NT2/D1 (cell line): ENCODE measurements at regions not wholly inside any gene's neighbourhood (a gene's known extent, or its start where the extent isn't known, plus 50 kb on each side); places are given as distances from the start of the nearest gene placed in this dataset.

ENCODE experiments used
- SUZ12 ChIP-seq: IDR thresholded peaks from 2 replicates; pipeline ENCODE4 v1.6.1; 2011; ENCODE audit not compliant: insufficient read length, insufficient read depth; ENCODE audit errors: extremely low read depth
- YY1 ChIP-seq: IDR thresholded peaks from 2 replicates; pipeline ENCODE4 v1.6.1; 2011; ENCODE audit not compliant: insufficient read length, insufficient read depth
- ZNF274 ChIP-seq: IDR thresholded peaks from 2 replicates; pipeline ENCODE4 v1.6.1; 2011; ENCODE audit warnings: mild to moderate bottlenecking, low read depth, low read length

GRCh38 chr16:55264949-55265348 is 59.1 kb upstream of the IRX6 start:
- TF ChIP-seq YY1 (no peak), ZNF274 (no peak), SUZ12 (no peak)
